ENCODE measurements at regions not wholly inside any gene's neighbourhood (a gene's known extent, or its start where the extent isn't known, plus 50 kb on each side); places are given as distances from the start of the nearest gene placed in this dataset.

- DNase-seq (ENCODE audit: low spot score), result no peak
- no peak for TF ChIP-seq CTCF (IDR thresholded peaks at IDR 0.05)
- ATAC-seq (ENCODE audit: low FRiP score), result no peak
Observed at GRCh38 chrX:39682778-39683177, 415.0 kb downstream of the BCOR start.

DNA sequence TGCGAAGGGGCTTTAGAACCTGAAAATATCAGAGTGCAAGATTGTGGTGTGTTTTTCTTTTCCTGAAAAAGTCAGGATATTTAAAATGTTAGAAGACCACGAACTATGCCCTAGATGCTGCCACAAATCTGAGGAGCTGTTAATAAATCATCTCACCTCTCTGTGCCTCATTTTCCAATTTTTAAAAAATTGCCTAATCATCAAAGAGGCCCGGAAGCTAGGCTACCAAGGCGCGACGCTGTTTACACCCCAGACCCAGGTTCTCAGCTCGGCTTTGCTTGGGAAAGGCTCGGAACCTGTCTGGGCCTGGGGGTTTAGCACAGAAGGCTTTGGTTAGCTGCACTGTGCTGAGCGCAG lies 409.6 kb downstream of the BCOR start:
- DNase-seq (ENCODE audit: low spot score) (no peak), ATAC-seq (ENCODE audit: low FRiP score) (no peak)
- TF ChIP-seq CTCF (IDR thresholded peaks at IDR 0.05), result no peak

GRCh38 chrX:39688576-39689375 lies 409.0 kb downstream of the BCOR start:
- no peak for DNase-seq (ENCODE audit: low spot score)
- no peak for TF ChIP-seq CTCF (IDR thresholded peaks at IDR 0.05)
- peak; percentile 69 for ATAC-seq (ENCODE audit: low FRiP score)

DNA sequence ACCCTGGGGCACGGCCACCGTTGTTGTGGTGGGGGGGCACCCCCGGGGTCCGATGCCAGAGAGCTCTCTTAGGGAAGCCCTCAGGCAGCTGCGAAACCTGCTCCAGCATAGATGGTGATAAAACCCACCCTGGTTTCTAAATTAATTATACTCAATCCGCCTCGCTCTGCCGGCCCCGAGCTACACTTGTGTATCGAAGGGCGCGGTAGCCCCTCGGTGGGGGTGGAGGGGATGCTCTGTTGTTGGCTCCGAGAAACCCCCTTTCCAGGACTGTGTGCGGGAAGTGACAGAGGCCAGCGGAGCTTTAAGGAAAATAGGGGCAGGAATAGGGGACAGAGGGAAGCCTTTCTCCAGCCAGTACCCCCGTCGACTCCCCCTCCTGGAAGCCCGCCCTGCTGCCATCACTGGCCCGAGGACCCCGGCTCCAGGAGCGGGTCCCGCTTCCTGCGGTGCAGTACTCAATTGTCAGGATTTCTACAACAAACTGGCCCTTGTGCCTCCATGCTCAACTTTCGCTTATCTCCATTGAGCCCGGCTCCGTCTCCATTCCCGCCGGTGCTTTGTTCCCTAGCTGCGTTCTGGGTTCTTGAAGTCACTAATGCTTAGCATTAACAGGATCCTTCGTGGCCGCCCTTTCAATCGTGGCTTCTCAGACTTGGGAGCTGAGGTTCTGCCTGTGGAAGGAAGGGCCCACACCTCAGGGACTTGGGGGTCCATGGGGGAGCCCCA lies 408.2 kb downstream of the BCOR start:
- ATAC-seq (ENCODE audit: low FRiP score), result no peak
- DNase-seq (ENCODE audit: low spot score), result no peak
- no peak for TF ChIP-seq CTCF (IDR thresholded peaks at IDR 0.05)

DNA sequence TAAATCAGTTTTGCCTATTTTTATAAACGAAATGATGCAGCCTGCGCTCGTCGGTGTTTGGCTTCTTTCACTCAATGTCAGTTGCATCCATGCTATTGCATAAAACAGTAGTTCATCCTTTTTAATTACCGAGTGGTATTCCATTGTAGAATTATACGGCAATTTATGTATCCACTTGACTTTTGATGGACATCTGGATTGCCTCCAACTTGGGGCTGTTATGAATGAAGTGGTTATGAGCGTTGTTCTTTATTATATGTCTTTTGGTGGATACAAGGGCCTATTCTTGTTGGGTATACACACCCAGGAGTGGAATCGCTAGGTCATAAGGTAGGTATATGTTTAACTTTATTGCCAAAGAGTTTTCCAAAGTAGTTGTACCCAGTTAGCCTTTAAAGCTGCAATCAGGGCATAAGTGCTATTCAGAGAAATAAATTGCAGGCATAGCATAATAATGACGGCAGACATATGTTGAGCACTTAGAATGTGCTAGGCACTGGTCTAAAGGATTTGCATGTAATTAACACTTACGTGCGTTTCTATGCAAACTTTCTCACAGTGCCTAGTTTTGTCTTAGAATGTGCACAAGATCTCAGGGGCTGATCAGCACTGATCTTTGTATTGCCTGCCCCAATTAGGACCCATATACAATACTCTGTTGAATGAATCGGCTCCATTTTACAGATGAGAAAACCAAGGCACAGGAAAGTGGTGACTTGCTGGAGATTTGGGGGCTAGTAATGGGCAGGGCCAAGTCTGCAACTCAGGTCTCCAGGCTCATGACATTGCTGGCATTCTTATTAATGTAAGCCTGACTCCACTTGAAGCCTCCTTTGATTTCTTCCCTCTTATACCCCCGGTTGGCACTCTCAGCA lies 407.0 kb downstream of the BCOR start:
- ATAC-seq (ENCODE audit: low FRiP score) (no peak), DNase-seq (ENCODE audit: low spot score) (no peak)
- no peak for TF ChIP-seq CTCF (IDR thresholded peaks at IDR 0.05)

DNA sequence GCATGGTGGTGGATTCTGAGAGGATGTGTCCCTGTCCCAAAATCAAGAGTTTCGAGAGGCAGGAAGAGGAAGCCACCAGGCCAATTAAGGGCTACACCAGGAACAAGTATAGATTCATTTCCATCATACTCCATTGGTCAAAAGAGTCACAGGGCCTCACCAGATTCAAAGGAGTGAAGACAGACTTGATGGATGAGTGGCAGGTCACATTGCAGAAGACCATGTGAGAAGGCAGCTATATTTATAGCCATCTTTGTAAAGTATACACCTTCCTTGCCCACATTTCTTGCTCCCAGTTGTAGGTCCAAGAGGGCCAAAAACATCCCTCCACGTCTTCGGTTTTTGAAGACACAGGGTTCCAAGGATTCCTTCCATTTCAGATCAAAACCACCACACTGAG lies 406.0 kb downstream of the BCOR start:
- DNase-seq (ENCODE audit: low spot score) (no peak), ATAC-seq (ENCODE audit: low FRiP score) (no peak)
- TF ChIP-seq CTCF (IDR thresholded peaks at IDR 0.05), result no peak
